Progenitor cell of endocrine pancreas (in vitro differentiated cells): ENCODE measurements at regions not wholly inside any gene's neighbourhood (a gene's known extent, or its start where the extent isn't known, plus 50 kb on each side); places are given as distances from the start of the nearest gene placed in this dataset.
"Not testable (repeated sequence)": the region's sequence is repeated elsewhere in the genome, so short reads cannot be mapped to it uniquely, and the experiment has no call there.

ENCODE experiments used
- DNase-seq: peaks from one replicate; pipeline ENCODE4 v3.0.0; 2021; ENCODE audit warnings: low spot score; ENCODE audit not compliant: unreplicated experiment
- H3K27ac Mint-ChIP-seq: 2 replicates; pipeline ENCODE4 v1.8.0; 2021; ENCODE audit warnings: mild to moderate bottlenecking, moderate library complexity, mixed read lengths
- H3K27me3 Mint-ChIP-seq: 2 replicates; pipeline ENCODE4 v1.8.0; 2021; ENCODE audit warnings: mixed read lengths
- H3K36me3 Mint-ChIP-seq: 2 replicates; pipeline ENCODE4 v1.8.0; 2022; ENCODE audit warnings: mixed read lengths; ENCODE audit not compliant: insufficient read depth
- H3K4me1 Mint-ChIP-seq: 2 replicates; pipeline ENCODE4 v1.8.0; 2021; ENCODE audit warnings: low read depth, mixed read lengths
- H3K4me3 Mint-ChIP-seq: 2 replicates; pipeline ENCODE4 v1.8.0; 2021; ENCODE audit warnings: low read depth, mild to moderate bottlenecking, moderate library complexity, mixed read lengths
- H3K9me3 Mint-ChIP-seq: 2 replicates; pipeline ENCODE4 v1.8.0; 2021; ENCODE audit warnings: low read depth, mixed read lengths
- CTCF ChIP-seq: fragments of 200-600 bp; sonication (generic); IDR thresholded peaks from one replicate; pipeline ENCODE4 v1.5.0; 2021; ENCODE audit warnings: antibody characterized with exemption, mild to moderate bottlenecking; ENCODE audit not compliant: unreplicated experiment

DNA sequence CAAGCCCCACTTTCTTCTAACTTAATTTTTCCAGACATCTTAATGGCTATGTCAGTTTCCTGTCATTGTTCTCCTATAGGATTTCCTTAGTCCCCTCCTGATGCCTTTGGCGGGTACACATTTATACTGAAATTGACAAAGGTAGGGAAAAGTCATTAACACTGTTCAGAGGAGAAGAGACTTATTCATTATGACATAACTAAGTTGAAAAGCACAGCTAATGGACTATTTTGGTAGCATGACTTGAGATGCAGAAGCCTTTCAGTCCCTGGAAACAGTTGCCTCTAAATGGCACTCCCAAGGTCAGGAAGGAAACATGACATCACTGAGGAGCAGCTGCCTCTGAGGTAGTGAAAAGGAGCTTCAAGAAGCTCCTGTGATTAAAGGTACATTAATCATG is 317.5 kb upstream of the KITLG start:
- no peak overlapping the region for H3K27ac Mint-ChIP-seq
- DNase-seq: no peak
- H3K9me3 Mint-ChIP-seq: no peaks in the 10 kb centered on the region
- TF ChIP-seq CTCF: no peak
- no peak overlapping the region for H3K4me3 Mint-ChIP-seq
- no peaks in the 10 kb centered on the region for H3K27me3 Mint-ChIP-seq
- no peaks in the 10 kb centered on the region for H3K4me1 Mint-ChIP-seq
- no peaks in the 10 kb centered on the region for H3K36me3 Mint-ChIP-seq

- no peaks in the 10 kb centered on the region for H3K4me1 Mint-ChIP-seq
- no peaks in the 10 kb centered on the region for H3K9me3 Mint-ChIP-seq
- DNase-seq: no peak
- TF ChIP-seq CTCF: no peak
- no peak overlapping the region for H3K4me3 Mint-ChIP-seq
- H3K27me3 Mint-ChIP-seq: no peaks in the 10 kb centered on the region
- H3K27ac Mint-ChIP-seq: no peak overlapping the region
- H3K36me3 Mint-ChIP-seq: no peaks in the 10 kb centered on the region
Observed at GRCh38 chr12:88896958-88897357, 316.7 kb upstream of the KITLG start.

- DNase-seq: no peak
- H3K9me3 Mint-ChIP-seq: no peaks in the 10 kb centered on the region
- H3K4me3 Mint-ChIP-seq: no peak overlapping the region
- H3K36me3 Mint-ChIP-seq: no peaks in the 10 kb centered on the region
- no peaks in the 10 kb centered on the region for H3K4me1 Mint-ChIP-seq
- no peak overlapping the region for H3K27ac Mint-ChIP-seq
- H3K27me3 Mint-ChIP-seq: no peaks in the 10 kb centered on the region
- no peak for TF ChIP-seq CTCF
Observed at GRCh38 chr12:88895634-88896033, 315.4 kb upstream of the KITLG start.

- TF ChIP-seq CTCF: no peak
- Mint-ChIP-seq H3K27ac (no peak overlapping the region), H3K9me3 (no peaks in the 10 kb centered on the region), H3K4me1 (no peaks in the 10 kb centered on the region), H3K4me3 (no peak overlapping the region), H3K27me3 (no peaks in the 10 kb centered on the region), H3K36me3 (no peaks in the 10 kb centered on the region)
- DNase-seq: no peak
Observed at GRCh38 chr12:88893801-88894200, 313.5 kb upstream of the KITLG start.

GRCh38 chr12:88891434-88891833 is 311.2 kb upstream of the KITLG start:
- not testable (repeated sequence) for H3K36me3 Mint-ChIP-seq, H3K9me3 Mint-ChIP-seq, DNase-seq, H3K27ac Mint-ChIP-seq, H3K4me1 Mint-ChIP-seq, H3K27me3 Mint-ChIP-seq, H3K4me3 Mint-ChIP-seq

DNA sequence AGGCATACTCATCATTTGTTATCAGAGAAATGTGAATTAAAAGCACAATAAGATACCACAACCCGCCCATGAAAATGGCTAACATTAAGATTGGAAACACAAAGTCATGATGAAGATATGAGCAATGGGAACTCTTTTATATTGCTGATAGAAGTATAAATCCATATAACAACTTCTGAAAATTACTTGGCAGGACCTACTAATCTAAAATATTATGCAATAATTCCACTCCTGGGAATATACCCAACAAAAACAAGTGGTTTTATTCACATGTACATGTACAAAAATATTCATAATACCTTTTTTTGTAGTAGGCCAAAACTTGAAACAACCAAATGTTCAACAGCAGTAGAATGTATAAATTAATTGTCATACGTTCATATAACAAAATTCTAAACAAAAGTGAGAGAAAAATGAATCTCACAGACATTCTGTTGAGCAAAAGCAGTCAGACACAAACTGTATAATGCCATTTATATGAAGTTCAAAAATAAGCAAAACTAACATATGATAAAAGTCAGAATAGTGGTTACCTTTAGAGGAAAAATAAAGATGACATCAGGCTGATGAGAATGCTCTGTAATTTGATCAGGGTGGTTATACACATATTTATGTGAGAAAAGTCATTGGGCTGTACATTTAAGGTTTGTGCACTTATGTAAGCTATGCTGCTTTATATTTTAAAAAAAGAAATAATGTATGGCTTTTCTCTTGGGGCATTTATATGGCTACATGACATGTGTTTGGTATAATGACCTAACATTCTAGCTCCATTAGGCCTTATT is 309.2 kb upstream of the KITLG start:
- DNase-seq: no peak
- Mint-ChIP-seq H3K4me1 (no peaks in the 10 kb centered on the region), H3K4me3 (no peak overlapping the region), H3K36me3 (no peaks in the 10 kb centered on the region), H3K27ac (no peak overlapping the region), H3K9me3 (no peaks in the 10 kb centered on the region), H3K27me3 (no peaks in the 10 kb centered on the region)
- TF ChIP-seq CTCF: no peak
